Mesendoderm (in vitro differentiated cells): ENCODE measurements at regions not wholly inside any gene's neighbourhood (a gene's known extent, or its start where the extent isn't known, plus 50 kb on each side); places are given as distances from the start of the nearest gene placed in this dataset.
"Not testable (repeated sequence)": the region's sequence is repeated elsewhere in the genome, so short reads cannot be mapped to it uniquely, and the experiment has no call there.

Experiments used
- DNase-seq: peaks from one replicate; pipeline ENCODE4 v3.0.0; 2013
- H2AK5ac ChIP-seq: 2 replicates; pipeline ENCODE4 v1.6.1; 2013; ENCODE audit warnings: low read length, inconsistent platforms
- H2BK120ac ChIP-seq: 2 replicates; pipeline ENCODE4 v1.6.1; 2013; ENCODE audit warnings: low read depth, mild to moderate bottlenecking, low read length, moderate library complexity, mixed read lengths
- H2BK15ac ChIP-seq: replicated peaks from 2 replicates; pipeline ENCODE4 v1.6.1; 2013; ENCODE audit warnings: low read depth, mild to moderate bottlenecking, moderate library complexity
- H2BK5ac ChIP-seq: 2 replicates; pipeline ENCODE4 v1.6.1; 2013; ENCODE audit warnings: low read length, inconsistent platforms
- H3K18ac ChIP-seq: 2 replicates; pipeline ENCODE4 v1.6.1; 2013; ENCODE audit warnings: mild to moderate bottlenecking, low read length, mixed read lengths
- H3K23ac ChIP-seq: one replicate; pipeline ENCODE4 v1.6.1; 2013; ENCODE audit warnings: low read length
- H3K27ac ChIP-seq: 2 replicates; pipeline ENCODE4 v1.5.1; 2013; ENCODE audit warnings: low read depth, mild to moderate bottlenecking, inconsistent platforms, low read length, moderate library complexity
- H3K27me3 ChIP-seq: 2 replicates; pipeline ENCODE4 v1.6.1; 2013; ENCODE audit warnings: low read length, control low read depth, mild to moderate bottlenecking, inconsistent platforms; ENCODE audit not compliant: insufficient read depth, poor library complexity
- H3K36me3 ChIP-seq: 2 replicates; pipeline ENCODE4 v1.6.1; 2013; ENCODE audit warnings: low read length, inconsistent platforms; ENCODE audit not compliant: control insufficient read depth, insufficient read depth
- H3K4ac ChIP-seq: one replicate; pipeline ENCODE4 v1.6.1; 2013; ENCODE audit warnings: low read depth, mild to moderate bottlenecking, low read length, moderate library complexity
- H3K4me1 ChIP-seq: 2 replicates; pipeline ENCODE4 v1.6.1; 2013; ENCODE audit warnings: low read depth, low read length, inconsistent platforms; ENCODE audit not compliant: control insufficient read depth
- H3K4me2 ChIP-seq: 2 replicates; pipeline ENCODE4 v1.6.1; 2013; ENCODE audit warnings: low read length
- H3K4me3 ChIP-seq: 2 replicates; pipeline ENCODE4 v1.5.1; 2013; ENCODE audit warnings: mild to moderate bottlenecking, low read length
- H3K56ac ChIP-seq: one replicate; pipeline ENCODE4 v1.6.1; 2013; ENCODE audit warnings: low read length
- H3K79me1 ChIP-seq: 2 replicates; pipeline ENCODE4 v1.6.1; 2013; ENCODE audit warnings: low read length, inconsistent platforms
- H3K79me2 ChIP-seq: 2 replicates; pipeline ENCODE4 v1.6.1; 2013; ENCODE audit warnings: mild to moderate bottlenecking, low read length; ENCODE audit not compliant: control insufficient read depth, insufficient read depth
- H3K9ac ChIP-seq: 2 replicates; pipeline ENCODE4 v1.6.1; 2013; ENCODE audit warnings: low read length, inconsistent platforms
- H4K5ac ChIP-seq: one replicate; pipeline ENCODE4 v1.6.1; 2013; ENCODE audit warnings: low read length
- H4K8ac ChIP-seq: one replicate; pipeline ENCODE4 v1.6.1; 2013; ENCODE audit warnings: low read depth, mild to moderate bottlenecking, control low read depth, low read length, moderate library complexity
- WGBS: extraction: QIAGEN DNeasy Blood & Tissue Kit; methylation state at CpG from one replicate; pipeline ENCODE4 v1.1.7; 2013; ENCODE audit warnings: low lambda C conversion rate, missing lambda C conversion rate; ENCODE audit not compliant: insufficient coverage; ENCODE audit errors: extremely low coverage; 5-methylcytosine and 5-hydroxymethylcytosine counted together

GRCh38 chr6:121791396-121792315 lies 356.2 kb downstream of the GJA1 start:
- no peak overlapping the region for H2BK15ac ChIP-seq
- no peak overlapping the region for H4K8ac ChIP-seq
- H3K4me3 ChIP-seq: no peak overlapping the region
- no peaks in the 10 kb centered on the region for H3K27me3 ChIP-seq
- no peak overlapping the region for H3K4ac ChIP-seq
- DNase-seq: peak; percentile 68
- H3K36me3 ChIP-seq: no peaks in the 10 kb centered on the region
- no peak overlapping the region for H3K23ac ChIP-seq
- no peak overlapping the region for H3K9ac ChIP-seq
- no peak overlapping the region for H4K5ac ChIP-seq
- H2AK5ac ChIP-seq: no peak overlapping the region
- H3K27ac ChIP-seq: no peak overlapping the region
- no peaks in the 10 kb centered on the region for H3K79me1 ChIP-seq
- no peaks in the 10 kb centered on the region for H3K79me2 ChIP-seq
- H3K18ac ChIP-seq: no peak overlapping the region
- H2BK5ac ChIP-seq: no peak overlapping the region
- no peak overlapping the region for H3K4me2 ChIP-seq
- H3K4me1 ChIP-seq: no peaks in the 10 kb centered on the region
- no peak overlapping the region for H2BK120ac ChIP-seq
- no peak overlapping the region for H3K56ac ChIP-seq
- no CpG with 5 or more reads among the region's 6 CpGs for WGBS

GRCh38 chr6:121794630-121795029 lies 359.2 kb downstream of the GJA1 start:
- no peaks in the 10 kb centered on the region for H3K27me3 ChIP-seq
- no peak overlapping the region for H3K23ac ChIP-seq
- no peak overlapping the region for H2BK15ac ChIP-seq
- H4K5ac ChIP-seq: no peak overlapping the region
- H3K36me3 ChIP-seq: no peaks in the 10 kb centered on the region
- no peak overlapping the region for H3K4ac ChIP-seq
- no peak overlapping the region for H2BK5ac ChIP-seq
- H4K8ac ChIP-seq: no peak overlapping the region
- H3K18ac ChIP-seq: no peak overlapping the region
- DNase-seq: peak; percentile 14
- no peak overlapping the region for H3K4me3 ChIP-seq
- no peaks in the 10 kb centered on the region for H3K79me1 ChIP-seq
- H3K4me1 ChIP-seq: no peaks in the 10 kb centered on the region
- H3K4me2 ChIP-seq: no peak overlapping the region
- no CpG with 5 or more reads among the region's 2 CpGs for WGBS
- H3K79me2 ChIP-seq: no peaks in the 10 kb centered on the region
- no peak overlapping the region for H3K27ac ChIP-seq
- no peak overlapping the region for H3K56ac ChIP-seq
- no peak overlapping the region for H2BK120ac ChIP-seq
- no peak overlapping the region for H3K9ac ChIP-seq
- no peak overlapping the region for H2AK5ac ChIP-seq

DNA sequence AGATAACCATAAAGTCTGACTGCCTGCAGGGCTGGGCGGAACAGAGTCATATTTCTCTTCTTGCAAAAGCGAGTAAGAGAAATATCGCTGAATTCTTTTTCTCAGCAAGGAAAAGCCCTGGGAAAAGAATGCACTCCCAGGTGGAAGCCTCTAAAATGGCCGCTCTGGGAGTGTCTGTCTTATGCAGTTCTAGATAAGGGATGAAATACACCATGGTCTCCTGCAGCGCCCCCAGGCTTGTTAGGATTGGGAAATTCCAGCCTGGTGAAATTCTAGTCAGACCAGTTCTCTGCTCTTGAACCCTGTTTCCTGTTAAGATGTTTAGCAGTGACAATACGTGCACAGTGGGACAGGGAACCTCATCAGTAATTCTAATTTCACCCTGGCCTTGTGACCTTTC lies 362.2 kb downstream of the GJA1 start:
- H3K18ac ChIP-seq, H3K27me3 ChIP-seq, H3K4ac ChIP-seq, H3K23ac ChIP-seq, H3K4me1 ChIP-seq, H2BK15ac ChIP-seq, DNase-seq, H3K79me1 ChIP-seq, H2BK5ac ChIP-seq, H3K4me3 ChIP-seq, H4K5ac ChIP-seq, H3K36me3 ChIP-seq, H3K4me2 ChIP-seq, H3K9ac ChIP-seq, H3K27ac ChIP-seq, H3K56ac ChIP-seq, H2BK120ac ChIP-seq, H4K8ac ChIP-seq, H3K79me2 ChIP-seq, H2AK5ac ChIP-seq: not testable (repeated sequence)
- WGBS: no CpG with 5 or more reads among the region's 6 CpGs

- H2BK5ac ChIP-seq, H3K27me3 ChIP-seq, H3K23ac ChIP-seq, H2BK15ac ChIP-seq, H3K36me3 ChIP-seq, DNase-seq, H3K4me3 ChIP-seq, H3K9ac ChIP-seq, H2BK120ac ChIP-seq, H3K4me2 ChIP-seq, H2AK5ac ChIP-seq, H4K8ac ChIP-seq, H3K79me2 ChIP-seq, H3K4ac ChIP-seq, H3K4me1 ChIP-seq, H3K56ac ChIP-seq, H3K27ac ChIP-seq, H4K5ac ChIP-seq, H3K79me1 ChIP-seq, H3K18ac ChIP-seq: not testable (repeated sequence)
- no CpG with 5 or more reads among the region's 1 CpG for WGBS
Observed at GRCh38 chr6:121798126-121798525, 362.7 kb downstream of the GJA1 start.

GRCh38 chr6:121799574-121799973 lies 364.1 kb downstream of the GJA1 start:
- H4K8ac ChIP-seq: no peak overlapping the region
- H3K79me1 ChIP-seq: no peaks in the 10 kb centered on the region
- no peak overlapping the region for H3K4me3 ChIP-seq
- no peak overlapping the region for H2AK5ac ChIP-seq
- no peak overlapping the region for H3K18ac ChIP-seq
- H2BK15ac ChIP-seq: no peak overlapping the region
- no peak overlapping the region for H3K9ac ChIP-seq
- H2BK120ac ChIP-seq: no peak overlapping the region
- no peak overlapping the region for H4K5ac ChIP-seq
- H3K23ac ChIP-seq: no peak overlapping the region
- no peak for DNase-seq
- no peaks in the 10 kb centered on the region for H3K79me2 ChIP-seq
- H3K27ac ChIP-seq: no peak overlapping the region
- no peaks in the 10 kb centered on the region for H3K27me3 ChIP-seq
- H2BK5ac ChIP-seq: no peak overlapping the region
- H3K4me1 ChIP-seq: no peaks in the 10 kb centered on the region
- H3K36me3 ChIP-seq: no peaks in the 10 kb centered on the region
- no peak overlapping the region for H3K56ac ChIP-seq
- H3K4me2 ChIP-seq: no peak overlapping the region
- H3K4ac ChIP-seq: no peak overlapping the region

GRCh38 chr6:121800047-121800446 lies 364.6 kb downstream of the GJA1 start:
- Histone ChIP-seq H3K27ac (no peak overlapping the region), H3K79me1 (no peaks in the 10 kb centered on the region), H3K36me3 (no peaks in the 10 kb centered on the region), H2BK120ac (no peak overlapping the region), H3K4me1 (no peaks in the 10 kb centered on the region), H4K5ac (no peak overlapping the region), H3K4me3 (no peak overlapping the region), H2AK5ac (no peak overlapping the region), H3K4ac (no peak overlapping the region), H3K23ac (no peak overlapping the region), H3K4me2 (no peak overlapping the region), H4K8ac (no peak overlapping the region), H2BK5ac (no peak overlapping the region), H3K56ac (no peak overlapping the region), H3K27me3 (no peaks in the 10 kb centered on the region), H2BK15ac (no peak overlapping the region), H3K79me2 (no peaks in the 10 kb centered on the region), H3K18ac (no peak overlapping the region), H3K9ac (no peak overlapping the region)
- no peak for DNase-seq
- WGBS: no CpG with 5 or more reads among the region's 1 CpG
